HepG2 (cell line): ENCODE measurements at regions not wholly inside any gene's neighbourhood (a gene's known extent, or its start where the extent isn't known, plus 50 kb on each side); places are given as distances from the start of the nearest gene placed in this dataset.

ENCODE experiments used
- ATF7 ChIP-seq, 2 experiments: fragments of 450-650 bp in 1 of 2; sonication (generic) in 1 of 2; formaldehyde crosslinking in 1 of 2; IDR thresholded peaks; 2 replicates each; pipeline versions ENCODE4 v1.4.0 to v1.6.1; 2016 to 2020; ENCODE audit warnings: antibody characterized with exemption in 1 of 2, mild to moderate bottlenecking in 1 of 2, missing genetic modification reagents in 1 of 2
- RBAK ChIP-seq: sonication (generic); formaldehyde crosslinking; IDR thresholded peaks from 2 replicates; pipeline ENCODE4 v1.5.1; 2020; ENCODE audit warnings: mild to moderate bottlenecking, missing genetic modification reagents
- SKIL ChIP-seq: sonication (generic); formaldehyde crosslinking; IDR thresholded peaks from 2 replicates; pipeline ENCODE4 v1.8.0; 2022; ENCODE audit warnings: missing genetic modification reagents, mild to moderate bottlenecking, moderate library complexity, borderline replicate concordance

GRCh38 chr6:169964486-169965180, 213.2 kb downstream of the ERMARD start:
- TF ChIP-seq RBAK (no peak), ATF7 (IDR thresholded peaks at IDR 0.05) (no peak), ATF7 (CRISPR knock-in tag; IDR thresholded peaks at IDR 0.05) (no peak), SKIL (CRISPR knock-in tag) (no peak)
